NT2/D1 (cell line): ENCODE measurements at regions not wholly inside any gene's neighbourhood (a gene's known extent, or its start where the extent isn't known, plus 50 kb on each side); places are given as distances from the start of the nearest gene placed in this dataset.

Experiments used
- DNase-seq: peaks from one replicate; pipeline ENCODE4 v3.0.0-alpha.2; 2011; ENCODE audit warnings: low read depth, low spot score
- H3K27me3 ChIP-seq: 2 replicates; pipeline ENCODE4 v1.6.0; 2011; ENCODE audit warnings: mild to moderate bottlenecking; ENCODE audit not compliant: insufficient read length, insufficient read depth
- H3K36me3 ChIP-seq: 2 replicates; pipeline ENCODE4 v1.6.1; 2011; ENCODE audit warnings: mild to moderate bottlenecking, low read length, mixed read lengths; ENCODE audit not compliant: insufficient read depth, insufficient read length
- H3K4me1 ChIP-seq: 2 replicates; pipeline ENCODE4 v1.5.1; 2011; ENCODE audit not compliant: insufficient read depth, insufficient read length
- H3K4me3 ChIP-seq: 2 replicates; pipeline ENCODE4 v1.5.1; 2011; ENCODE audit warnings: low read depth; ENCODE audit not compliant: insufficient read length
- H3K9ac ChIP-seq: 2 replicates; pipeline ENCODE4 v1.6.0; 2011; ENCODE audit warnings: low read depth; ENCODE audit not compliant: insufficient read length
- H3K9me3 ChIP-seq: 2 replicates; pipeline ENCODE4 v1.5.1; 2011; ENCODE audit warnings: mild to moderate bottlenecking, low read length; ENCODE audit not compliant: insufficient read depth
- SUZ12 ChIP-seq: IDR thresholded peaks from 2 replicates; pipeline ENCODE4 v1.6.1; 2011; ENCODE audit not compliant: insufficient read length, insufficient read depth; ENCODE audit errors: extremely low read depth
- YY1 ChIP-seq: IDR thresholded peaks from 2 replicates; pipeline ENCODE4 v1.6.1; 2011; ENCODE audit not compliant: insufficient read length, insufficient read depth
- ZNF274 ChIP-seq: IDR thresholded peaks from 2 replicates; pipeline ENCODE4 v1.6.1; 2011; ENCODE audit warnings: mild to moderate bottlenecking, low read depth, low read length

DNA sequence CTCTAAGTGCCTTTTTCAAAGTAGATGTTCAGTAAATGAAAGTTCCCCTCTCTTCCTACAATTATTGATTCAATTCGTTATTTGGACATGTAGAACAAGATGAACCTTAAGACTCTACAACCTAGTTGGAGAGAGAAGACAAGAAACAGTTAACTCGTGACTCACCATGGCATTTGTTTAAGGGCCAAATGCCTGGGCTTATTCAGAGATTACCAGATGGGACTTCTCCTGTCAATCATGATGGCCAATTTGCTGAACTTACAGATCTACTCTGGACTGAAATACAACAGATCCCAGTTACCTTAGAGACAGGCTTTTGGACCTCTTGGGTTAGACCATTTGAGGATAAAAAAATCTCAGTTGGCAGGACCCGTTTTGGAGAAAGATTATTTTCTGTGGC is 93.5 kb downstream of the C1orf94 start:
- no peaks in the 10 kb centered on the region for H3K4me1 ChIP-seq
- no peak for DNase-seq
- H3K27me3 ChIP-seq = peaks cover 23% of the 10 kb centered on the region
- no peak overlapping the region for H3K9ac ChIP-seq
- no peaks in the 10 kb centered on the region for H3K36me3 ChIP-seq
- H3K9me3 ChIP-seq = no peaks in the 10 kb centered on the region
- TF ChIP-seq YY1 (no peak), ZNF274 (no peak)
- no peak overlapping the region for H3K4me3 ChIP-seq

DNA sequence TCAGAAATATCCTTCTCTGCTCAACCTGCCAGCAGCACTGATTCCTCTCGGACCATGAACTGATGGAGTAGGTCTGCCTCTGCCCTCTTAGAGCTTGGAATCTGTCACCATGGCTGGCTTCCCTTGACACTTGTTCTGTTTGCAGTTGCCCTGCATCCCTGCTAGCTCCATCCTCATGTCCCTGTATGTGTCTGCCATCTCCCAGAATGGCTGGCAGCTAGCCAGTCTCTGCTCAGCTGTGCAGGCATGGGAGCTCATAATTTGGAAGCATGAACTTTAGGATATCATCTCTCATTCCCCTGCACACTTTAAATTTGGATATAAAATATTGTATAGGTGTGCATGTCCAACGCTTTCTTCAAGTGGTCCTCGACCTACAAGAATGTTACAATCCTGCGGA is 95.4 kb downstream of the C1orf94 start:
- no peaks in the 10 kb centered on the region for H3K9me3 ChIP-seq
- H3K4me1 ChIP-seq = no peaks in the 10 kb centered on the region
- no peak overlapping the region for H3K4me3 ChIP-seq
- no peaks in the 10 kb centered on the region for H3K36me3 ChIP-seq
- no peak overlapping the region for H3K9ac ChIP-seq
- H3K27me3 ChIP-seq = peaks cover 16% of the 10 kb centered on the region
- TF ChIP-seq SUZ12 = no peak
- no peak for TF ChIP-seq ZNF274
- TF ChIP-seq YY1 = no peak
- DNase-seq = no peak

DNA sequence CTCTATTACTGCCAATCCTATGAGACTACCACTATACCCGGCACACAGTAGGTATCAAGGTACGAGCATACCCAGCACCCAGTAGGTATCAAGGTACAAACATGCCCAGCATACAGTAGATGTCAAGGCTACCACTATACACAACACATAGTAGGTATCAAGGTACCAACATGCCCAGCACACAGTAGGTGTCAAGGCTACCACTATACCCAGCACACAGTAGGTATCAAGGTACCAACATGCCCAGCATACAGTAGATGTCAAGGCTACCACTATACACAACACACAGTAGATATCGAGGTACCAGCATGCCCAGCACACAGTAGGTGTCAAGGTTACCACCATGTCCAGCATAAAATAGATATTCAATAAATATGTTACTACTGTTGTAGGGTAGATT is 98.4 kb downstream of the C1orf94 start:
- Histone ChIP-seq H3K9me3 (no peaks in the 10 kb centered on the region), H3K27me3 (peaks cover 2% of the 10 kb centered on the region), H3K36me3 (no peaks in the 10 kb centered on the region), H3K4me1 (no peaks in the 10 kb centered on the region), H3K4me3 (no peak overlapping the region), H3K9ac (no peak overlapping the region)
- TF ChIP-seq ZNF274 (no peak), SUZ12 (no peak), YY1 (no peak)
- no peak for DNase-seq

DNA sequence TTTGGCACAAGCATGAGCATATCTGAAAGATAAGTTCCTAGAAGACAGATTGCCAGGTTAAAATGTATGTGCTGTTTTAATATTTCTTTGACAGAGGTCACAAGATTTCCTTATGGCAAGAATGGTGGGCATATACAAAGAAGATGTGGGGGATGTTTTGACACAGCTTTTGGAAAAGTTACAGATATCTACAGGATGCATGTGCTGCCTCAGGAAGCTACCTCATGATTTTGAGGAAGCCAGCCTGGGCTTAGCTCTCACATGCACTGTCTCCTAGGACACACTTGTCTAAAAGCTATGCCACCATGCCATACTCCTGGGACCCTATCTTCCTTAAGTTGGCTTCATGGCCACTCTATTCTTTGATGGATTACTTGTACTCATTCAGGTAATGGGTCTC is 99.9 kb downstream of the C1orf94 start:
- Histone ChIP-seq H3K4me3 (no peak overlapping the region), H3K27me3 (peaks cover under 1% of the 10 kb centered on the region), H3K36me3 (no peaks in the 10 kb centered on the region), H3K9ac (no peak overlapping the region), H3K9me3 (no peaks in the 10 kb centered on the region), H3K4me1 (no peaks in the 10 kb centered on the region)
- TF ChIP-seq SUZ12 (no peak), YY1 (no peak), ZNF274 (no peak)
- DNase-seq = no peak

DNA sequence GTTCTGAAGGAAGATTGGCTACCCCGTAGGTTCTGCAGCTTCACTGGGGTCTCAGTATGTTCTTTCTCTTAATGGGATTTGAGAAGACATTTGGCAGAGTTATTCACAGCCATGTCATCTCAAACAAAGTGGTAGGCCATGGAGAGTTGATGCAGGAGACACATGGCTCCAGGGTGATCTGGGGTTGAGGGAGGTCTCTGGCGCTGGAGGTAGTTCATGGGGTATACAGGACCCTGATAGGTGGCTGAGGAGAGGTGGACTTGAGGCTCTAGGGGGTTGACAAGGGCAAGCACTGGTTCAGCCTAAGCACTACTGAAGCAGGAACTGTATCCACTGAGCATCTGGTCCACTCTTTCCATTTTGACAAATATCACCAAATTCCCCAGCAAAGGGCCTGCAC is 100.4 kb downstream of the C1orf94 start:
- Histone ChIP-seq H3K36me3 (no peaks in the 10 kb centered on the region), H3K9ac (no peak overlapping the region), H3K9me3 (no peaks in the 10 kb centered on the region), H3K4me3 (no peak overlapping the region), H3K27me3 (no peaks in the 10 kb centered on the region), H3K4me1 (no peaks in the 10 kb centered on the region)
- DNase-seq = no peak
- TF ChIP-seq ZNF274 (no peak), SUZ12 (no peak), YY1 (no peak)

DNA sequence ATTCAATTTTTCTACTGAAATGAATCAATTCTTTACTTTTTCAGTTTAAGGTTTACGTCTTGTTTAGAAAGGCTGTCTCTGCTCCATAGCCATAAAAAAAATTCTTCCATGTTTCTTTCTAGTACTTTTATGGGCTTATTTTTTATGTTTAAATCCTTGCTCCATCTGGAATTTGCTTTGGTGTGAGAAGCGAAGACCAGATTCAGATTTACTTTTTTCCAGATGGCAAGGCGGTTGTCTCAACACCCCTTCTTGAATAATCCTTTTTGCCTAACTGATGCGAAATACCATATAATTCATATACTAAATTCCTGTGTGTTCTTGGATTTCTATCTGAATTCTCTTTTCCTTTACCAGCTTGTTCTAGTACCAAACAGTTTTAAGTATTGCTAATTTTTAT is 101.5 kb downstream of the C1orf94 start:
- Histone ChIP-seq H3K9me3 (no peaks in the 10 kb centered on the region), H3K36me3 (no peaks in the 10 kb centered on the region), H3K4me1 (no peaks in the 10 kb centered on the region), H3K9ac (no peak overlapping the region), H3K27me3 (no peaks in the 10 kb centered on the region), H3K4me3 (no peak overlapping the region)
- TF ChIP-seq SUZ12 (no peak), ZNF274 (no peak), YY1 (no peak)
- no peak for DNase-seq

DNA sequence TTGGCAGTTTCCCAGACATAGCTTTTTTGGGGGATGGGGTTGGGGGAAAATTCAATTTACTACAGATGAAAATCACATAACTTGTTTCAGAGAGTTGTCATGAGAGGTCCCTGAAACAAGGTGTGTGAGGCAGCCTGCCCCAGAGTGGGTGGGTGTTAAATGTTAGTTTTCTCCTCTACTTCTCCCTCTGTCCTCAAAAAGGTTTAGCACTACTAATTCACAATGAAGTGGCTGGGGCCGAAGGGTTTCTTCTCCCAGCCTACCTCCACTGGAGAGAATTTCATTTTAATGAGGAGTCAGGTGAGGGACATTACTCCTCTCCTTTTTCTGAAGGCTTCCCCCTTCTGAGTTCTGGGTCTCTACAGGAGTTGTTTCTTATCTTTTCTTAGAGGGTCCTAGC is 103.3 kb downstream of the C1orf94 start:
- TF ChIP-seq SUZ12 = no peak
- TF ChIP-seq YY1 = no peak
- no peak for TF ChIP-seq ZNF274
- no peaks in the 10 kb centered on the region for H3K36me3 ChIP-seq

DNA sequence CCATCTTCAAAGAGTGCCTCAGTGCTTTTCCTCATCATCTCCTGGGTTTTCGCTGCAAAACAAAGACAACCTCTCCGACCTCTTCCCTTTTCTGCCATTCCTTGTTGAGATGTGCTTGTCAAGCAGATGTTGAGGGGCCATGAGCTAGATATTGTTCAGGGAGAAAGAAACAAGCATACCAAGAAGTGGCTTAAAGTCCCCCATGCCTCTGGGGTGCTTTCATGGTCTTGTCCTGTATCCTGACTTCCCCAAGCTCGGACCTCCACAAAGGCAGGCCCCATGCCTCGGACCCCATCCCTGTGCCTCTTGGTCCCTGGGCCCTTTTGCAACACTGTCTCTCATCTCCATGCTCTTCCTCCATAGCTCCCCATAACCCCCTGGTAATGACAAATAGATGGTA is 103.8 kb downstream of the C1orf94 start:
- DNase-seq = no peak
- Histone ChIP-seq H3K4me1 (no peaks in the 10 kb centered on the region), H3K36me3 (no peaks in the 10 kb centered on the region), H3K27me3 (no peaks in the 10 kb centered on the region), H3K9me3 (no peaks in the 10 kb centered on the region), H3K9ac (no peak overlapping the region), H3K4me3 (no peak overlapping the region)
- no peak for TF ChIP-seq ZNF274
- TF ChIP-seq SUZ12 = no peak
- no peak for TF ChIP-seq YY1

More for the DNA sequence above, 103.3 kb downstream of the C1orf94 start:
- Histone ChIP-seq H3K4me1 (no peaks in the 10 kb centered on the region), H3K9ac (no peak overlapping the region), H3K4me3 (no peak overlapping the region), H3K27me3 (no peaks in the 10 kb centered on the region), H3K9me3 (no peaks in the 10 kb centered on the region)
- DNase-seq = no peak
